ENCODE measurements at regions not wholly inside any gene's neighbourhood (a gene's known extent, or its start where the extent isn't known, plus 50 kb on each side); places are given as distances from the start of the nearest gene placed in this dataset.

- DNase-seq (ENCODE audit: low spot score): no peak
These were observed 557.7 kb upstream of the NRSN1 start for GRCh38 chr6:23568292-23568691.

- no peak for DNase-seq (ENCODE audit: low spot score)
These were observed 541.8 kb upstream of the NRSN1 start for GRCh38 chr6:23584134-23584763.

DNA sequence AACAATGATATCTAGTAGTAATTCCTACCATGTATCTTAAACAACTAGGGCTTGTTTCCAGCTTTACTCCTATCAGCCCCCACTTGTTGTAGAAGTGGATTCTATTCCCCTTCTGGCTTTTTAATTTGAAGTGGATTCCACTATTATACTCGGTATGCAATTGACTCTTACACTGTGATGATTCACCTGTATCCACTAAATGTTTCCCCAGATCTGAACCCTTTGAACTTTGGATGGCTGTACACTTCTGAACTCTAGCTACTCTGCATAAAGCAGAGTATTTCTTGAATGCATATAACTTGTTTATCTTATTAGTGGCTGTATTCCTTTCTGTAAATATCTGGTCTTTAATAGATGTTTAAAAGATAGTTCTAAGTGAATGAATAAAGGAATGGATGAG is 538.4 kb upstream of the NRSN1 start:
- DNase-seq (ENCODE audit: low spot score): no peak

- DNase-seq (ENCODE audit: low spot score): no peak
These were observed 536.2 kb upstream of the NRSN1 start for GRCh38 chr6:23589811-23590210.

DNA sequence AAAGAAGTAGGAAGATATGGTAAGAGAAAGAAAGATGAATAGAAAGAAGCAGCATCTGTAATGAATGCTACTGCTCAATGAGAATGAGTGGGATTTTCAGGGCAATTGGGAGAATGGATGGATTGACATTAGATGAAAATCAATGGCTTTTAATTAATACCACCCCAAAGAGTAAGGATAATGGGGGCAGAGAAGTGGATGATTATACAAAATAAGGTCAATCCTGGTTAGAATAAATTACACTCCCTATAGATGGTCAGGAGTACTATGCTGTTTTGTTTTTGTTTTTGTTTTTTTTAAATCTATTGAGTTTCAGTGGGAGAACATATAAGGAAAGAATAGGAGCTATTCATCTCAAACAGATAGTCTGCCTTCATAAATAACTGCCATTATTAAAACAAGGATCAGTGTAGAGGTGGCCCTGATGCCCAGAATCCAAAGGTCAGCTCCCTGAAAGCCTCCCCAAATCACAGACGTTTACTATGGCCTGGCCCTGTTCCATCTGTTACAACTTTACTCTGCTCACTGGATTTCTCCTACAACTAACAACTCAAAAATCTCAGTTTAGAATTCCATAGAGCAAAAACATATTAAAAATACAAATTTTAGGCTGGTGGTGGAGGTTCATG is 535.4 kb upstream of the NRSN1 start:
- DNase-seq (ENCODE audit: low spot score): no peak

DNA sequence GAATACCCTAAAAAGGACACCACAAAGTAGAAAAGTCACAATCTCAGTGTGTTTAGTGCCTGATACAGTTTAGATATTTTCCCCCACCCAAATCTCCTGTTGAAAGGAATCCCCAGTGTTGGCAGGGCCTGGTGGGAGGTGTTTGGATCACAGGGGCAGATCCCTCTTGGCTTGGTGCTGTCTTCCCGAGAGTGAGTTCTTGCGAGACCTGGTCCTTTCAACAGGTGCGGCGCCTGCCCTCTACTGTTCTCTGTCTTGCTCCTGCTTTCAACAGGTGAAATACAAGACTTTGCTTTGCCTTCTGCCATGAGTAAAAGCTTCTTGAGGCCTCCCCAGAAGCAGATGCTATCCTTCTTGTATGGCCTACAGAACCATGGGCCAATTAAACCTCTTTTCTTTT is 534.3 kb upstream of the NRSN1 start:
- no peak for DNase-seq (ENCODE audit: low spot score)

GRCh38 chr6:23600118-23600517 is 525.9 kb upstream of the NRSN1 start:
- no peak for DNase-seq (ENCODE audit: low spot score)

- no peak for DNase-seq (ENCODE audit: low spot score)
These were observed 524.1 kb upstream of the NRSN1 start for GRCh38 chr6:23601811-23602345.

GRCh38 chr6:23608931-23609435 is 517.0 kb upstream of the NRSN1 start:
- DNase-seq (ENCODE audit: low spot score): no peak

DNA sequence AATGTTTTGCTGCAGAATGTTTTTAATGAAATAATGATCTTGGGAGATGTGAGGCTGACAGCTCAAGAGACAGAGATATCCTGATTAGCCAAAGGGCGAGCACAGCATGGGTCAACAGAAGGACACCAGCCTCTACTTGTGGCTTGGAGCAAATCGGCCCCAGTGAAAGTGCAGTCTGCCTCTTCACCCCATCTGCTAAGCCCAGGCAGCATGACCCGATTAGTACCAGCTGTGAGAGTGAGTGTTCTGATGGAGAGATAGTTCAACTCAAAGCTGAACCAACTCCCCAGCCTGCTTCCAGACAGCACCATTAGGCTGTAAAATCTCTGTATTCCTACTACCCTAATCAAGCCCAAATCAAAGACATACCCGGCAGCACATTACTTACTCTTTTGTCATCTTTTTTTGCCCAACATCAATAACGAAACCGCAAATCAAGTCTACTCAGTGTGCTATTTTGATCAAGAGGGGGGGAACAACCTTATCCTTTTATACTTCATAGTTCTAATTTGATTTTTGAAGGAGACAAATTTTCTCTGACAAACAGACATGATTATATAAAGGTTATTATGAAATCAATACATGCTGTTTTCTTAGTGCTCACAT is 514.1 kb upstream of the NRSN1 start:
- DNase-seq (ENCODE audit: low spot score): no peak

DNA sequence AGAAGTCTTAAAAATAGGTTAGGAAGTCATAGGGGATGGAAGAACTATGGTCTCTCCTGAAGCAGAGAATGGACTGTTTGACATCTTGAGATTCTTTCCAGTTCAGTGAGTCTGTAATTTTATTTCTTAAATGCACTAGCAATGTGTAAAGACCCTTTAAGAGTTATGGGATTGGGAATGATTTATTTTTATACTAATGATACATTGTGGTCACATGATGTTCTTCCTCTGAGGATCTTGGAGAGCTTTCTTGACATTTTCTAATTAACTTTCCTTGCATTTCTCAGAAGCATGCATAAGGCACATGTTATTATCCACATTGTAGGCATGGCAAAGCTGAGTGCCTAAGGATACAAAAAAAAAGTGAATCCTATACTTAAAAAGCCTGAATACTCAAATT is 507.6 kb upstream of the NRSN1 start:
- DNase-seq (ENCODE audit: low spot score): no peak

DNA sequence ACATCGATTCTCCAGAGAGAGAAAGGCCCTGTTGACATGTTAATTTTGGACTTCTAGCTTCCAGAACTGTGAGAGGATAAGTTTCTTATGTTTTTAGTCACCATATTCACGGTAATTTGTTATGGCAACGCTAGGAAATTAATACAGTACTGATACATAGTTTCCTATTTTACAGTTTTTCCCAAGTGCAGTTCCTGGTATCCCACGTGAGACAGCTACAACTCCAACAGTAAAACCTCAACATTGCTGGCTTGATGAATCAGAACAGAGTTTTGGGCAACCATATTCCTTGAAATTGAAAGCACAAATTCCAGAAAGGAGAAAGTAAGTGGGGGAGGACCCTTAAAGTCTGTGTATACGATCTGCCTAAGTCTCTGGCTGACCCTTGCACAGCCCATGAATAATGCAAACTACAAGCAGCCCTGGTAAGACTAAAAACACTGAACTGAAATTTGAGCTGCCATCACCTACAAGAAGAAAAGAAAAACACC is 505.1 kb upstream of the NRSN1 start:
- no peak for DNase-seq (ENCODE audit: low spot score)

DNA sequence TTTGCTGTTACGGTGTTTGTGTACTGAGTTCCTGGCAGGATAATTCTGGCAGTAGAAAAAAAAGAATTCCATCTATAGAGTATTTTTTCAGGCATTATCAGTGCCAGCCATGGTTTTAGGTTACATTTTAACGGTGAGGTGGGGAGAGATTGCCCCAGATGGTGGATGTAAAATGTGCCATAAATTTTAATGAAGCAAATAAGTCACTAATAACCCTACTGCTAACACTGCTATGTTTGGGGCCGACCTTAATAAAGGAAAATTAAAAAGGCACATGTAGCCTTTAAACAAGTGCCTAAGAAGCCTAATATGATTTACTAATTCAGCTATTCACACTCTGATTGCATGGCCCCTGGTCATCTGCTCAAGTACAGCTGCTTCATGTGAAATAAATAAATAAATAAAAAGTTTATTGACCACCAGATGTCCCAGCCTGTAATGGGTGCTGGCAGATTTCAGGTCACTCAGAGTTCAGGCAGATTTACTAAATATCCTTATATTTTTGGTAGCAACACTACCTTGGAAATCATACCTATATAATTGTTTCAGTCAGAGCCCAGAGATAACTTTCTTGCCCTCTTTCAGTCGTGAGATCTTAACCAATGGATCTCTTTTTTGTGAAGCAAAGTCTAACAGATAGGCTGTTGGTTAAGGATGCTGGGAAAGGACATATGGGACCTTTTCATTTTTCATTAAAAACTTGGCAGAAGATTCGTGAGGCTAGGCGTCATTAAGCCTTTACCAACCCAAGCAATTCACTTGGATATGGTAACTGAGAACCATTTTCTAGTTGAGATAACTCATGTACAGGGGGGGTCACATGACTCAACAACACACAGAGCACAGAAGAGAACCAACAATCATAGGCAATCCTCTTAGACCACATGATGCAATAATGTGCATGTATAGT is 495.0 kb upstream of the NRSN1 start:
- no peak for DNase-seq (ENCODE audit: low spot score)

- DNase-seq (ENCODE audit: low spot score): no peak
These were observed 492.0 kb upstream of the NRSN1 start for GRCh38 chr6:23633996-23634395.

- no peak for DNase-seq (ENCODE audit: low spot score)
These were observed 490.9 kb upstream of the NRSN1 start for GRCh38 chr6:23635150-23635549.

GRCh38 chr6:23637296-23637695 is 488.7 kb upstream of the NRSN1 start:
- DNase-seq (ENCODE audit: low spot score): no peak

GRCh38 chr6:23642849-23643248 is 483.2 kb upstream of the NRSN1 start:
- DNase-seq (ENCODE audit: low spot score): no peak

- DNase-seq (ENCODE audit: low spot score): no peak
These were observed 479.0 kb upstream of the NRSN1 start for GRCh38 chr6:23647045-23647444.

- DNase-seq (ENCODE audit: low spot score): no peak
These were observed 475.3 kb upstream of the NRSN1 start for GRCh38 chr6:23650676-23651075.

DNA sequence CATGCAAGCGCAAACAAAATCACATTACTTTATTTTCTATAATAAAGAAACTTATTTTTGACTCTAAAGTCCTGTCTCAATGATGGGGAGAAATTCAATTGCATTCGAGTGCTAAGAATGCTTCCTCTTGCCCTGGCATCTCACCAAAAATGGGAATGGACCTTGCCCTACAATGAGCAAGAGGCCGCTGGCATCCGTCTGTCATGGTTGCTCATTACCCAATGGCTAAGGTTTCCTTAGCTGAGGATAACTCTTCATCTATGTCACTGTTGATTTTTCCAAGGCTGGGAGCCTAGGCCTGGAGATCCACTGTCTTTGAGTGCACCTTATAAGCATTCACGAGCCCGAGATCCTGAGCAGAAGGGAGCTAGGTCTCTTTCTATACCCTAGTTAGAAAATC is 471.3 kb upstream of the NRSN1 start:
- no peak for DNase-seq (ENCODE audit: low spot score)

DNA sequence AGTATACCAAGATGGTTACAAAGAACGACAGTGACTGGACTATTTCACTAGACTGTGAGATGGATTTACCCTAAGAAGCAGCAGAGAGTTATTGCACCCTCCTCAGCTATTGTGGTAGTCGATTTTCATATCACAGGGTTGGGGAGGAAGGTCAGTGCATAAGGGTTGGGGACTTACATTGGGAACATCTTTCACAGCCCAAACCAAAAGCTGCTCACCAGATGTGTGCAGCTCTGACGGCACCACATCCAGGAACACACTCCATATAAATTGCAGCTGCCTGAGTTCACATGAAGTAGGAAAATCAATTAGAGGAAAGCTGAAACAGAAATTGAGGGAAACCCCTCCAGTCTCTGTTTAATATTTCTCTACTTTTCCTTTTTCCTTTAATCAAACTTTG is 470.5 kb upstream of the NRSN1 start:
- no peak for DNase-seq (ENCODE audit: low spot score)

Measured in LoVo (cell line).